ENCODE measurements at regions not wholly inside any gene's neighbourhood (a gene's known extent, or its start where the extent isn't known, plus 50 kb on each side); places are given as distances from the start of the nearest gene placed in this dataset.

DNA sequence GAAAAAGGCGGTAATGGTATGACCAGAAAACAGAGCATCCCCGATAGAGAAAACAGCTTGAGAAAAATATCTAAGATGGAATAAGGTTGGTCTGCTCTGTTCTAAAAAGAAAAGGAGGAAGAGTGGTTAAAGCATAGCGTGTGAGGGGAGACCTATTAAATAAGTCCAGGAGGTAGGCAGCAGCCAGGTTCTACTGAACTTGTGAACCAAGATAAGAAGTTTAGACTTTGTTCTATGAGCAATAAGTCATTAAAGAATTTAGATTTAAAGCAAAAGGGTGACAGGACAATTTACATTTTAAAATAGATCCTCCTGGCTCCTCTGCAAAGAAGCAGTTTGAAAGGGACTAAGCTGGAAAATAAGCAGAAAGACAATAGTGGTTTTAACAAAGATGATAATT lies 81.3 kb upstream of the COX7C start:
- no peak overlapping the region for H3K4me3 Mint-ChIP-seq
- H3K4me1 Mint-ChIP-seq: no peaks in the 10 kb centered on the region
- DNase-seq: no peak
- TF ChIP-seq, protein P1, sequence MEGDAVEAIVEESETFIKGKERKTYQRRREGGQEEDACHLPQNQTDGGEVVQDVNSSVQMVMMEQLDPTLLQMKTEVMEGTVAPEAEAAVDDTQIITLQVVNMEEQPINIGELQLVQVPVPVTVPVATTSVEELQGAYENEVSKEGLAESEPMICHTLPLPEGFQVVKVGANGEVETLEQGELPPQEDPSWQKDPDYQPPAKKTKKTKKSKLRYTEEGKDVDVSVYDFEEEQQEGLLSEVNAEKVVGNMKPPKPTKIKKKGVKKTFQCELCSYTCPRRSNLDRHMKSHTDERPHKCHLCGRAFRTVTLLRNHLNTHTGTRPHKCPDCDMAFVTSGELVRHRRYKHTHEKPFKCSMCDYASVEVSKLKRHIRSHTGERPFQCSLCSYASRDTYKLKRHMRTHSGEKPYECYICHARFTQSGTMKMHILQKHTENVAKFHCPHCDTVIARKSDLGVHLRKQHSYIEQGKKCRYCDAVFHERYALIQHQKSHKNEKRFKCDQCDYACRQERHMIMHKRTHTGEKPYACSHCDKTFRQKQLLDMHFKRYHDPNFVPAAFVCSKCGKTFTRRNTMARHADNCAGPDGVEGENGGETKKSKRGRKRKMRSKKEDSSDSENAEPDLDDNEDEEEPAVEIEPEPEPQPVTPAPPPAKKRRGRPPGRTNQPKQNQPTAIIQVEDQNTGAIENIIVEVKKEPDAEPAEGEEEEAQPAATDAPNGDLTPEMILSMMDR (IDR thresholded peaks at IDR 0.05): no peak
- no peaks in the 10 kb centered on the region for H3K27me3 Mint-ChIP-seq (ENCODE audit: low read depth, poor library complexity)
- no peak overlapping the region for H3K27ac Mint-ChIP-seq
- no peaks in the 10 kb centered on the region for H3K9me3 Mint-ChIP-seq
- H3K36me3 Mint-ChIP-seq (ENCODE audit: low read depth): no peaks in the 10 kb centered on the region

DNA sequence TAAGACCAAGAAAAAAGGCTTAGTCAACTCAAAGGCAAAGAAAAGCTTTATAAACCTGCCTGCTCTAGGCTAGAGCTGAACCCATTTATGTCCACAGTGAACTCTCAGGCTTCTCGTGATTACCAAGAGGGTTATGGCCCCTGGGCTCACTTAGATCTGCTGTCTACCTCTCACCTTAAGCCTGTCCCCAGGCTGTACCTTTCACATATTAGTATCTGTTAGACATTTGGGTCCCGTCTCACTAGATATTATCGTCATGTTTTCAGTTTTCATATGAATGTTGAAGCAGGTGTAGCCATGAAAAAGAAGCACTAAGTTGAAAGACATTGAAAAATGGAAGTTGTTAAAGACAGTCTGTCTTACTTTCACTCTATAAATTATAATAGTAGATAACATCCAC lies 75.2 kb upstream of the COX7C start:
- Mint-ChIP-seq H3K27ac (no peak overlapping the region), H3K27me3 (ENCODE audit: low read depth, poor library complexity) (no peaks in the 10 kb centered on the region), H3K9me3 (no peaks in the 10 kb centered on the region), H3K4me3 (no peak overlapping the region), H3K36me3 (ENCODE audit: low read depth) (no peaks in the 10 kb centered on the region), H3K4me1 (no peaks in the 10 kb centered on the region)
- no peak for DNase-seq
- TF ChIP-seq, protein P1 (IDR thresholded peaks at IDR 0.05): no peak

DNA sequence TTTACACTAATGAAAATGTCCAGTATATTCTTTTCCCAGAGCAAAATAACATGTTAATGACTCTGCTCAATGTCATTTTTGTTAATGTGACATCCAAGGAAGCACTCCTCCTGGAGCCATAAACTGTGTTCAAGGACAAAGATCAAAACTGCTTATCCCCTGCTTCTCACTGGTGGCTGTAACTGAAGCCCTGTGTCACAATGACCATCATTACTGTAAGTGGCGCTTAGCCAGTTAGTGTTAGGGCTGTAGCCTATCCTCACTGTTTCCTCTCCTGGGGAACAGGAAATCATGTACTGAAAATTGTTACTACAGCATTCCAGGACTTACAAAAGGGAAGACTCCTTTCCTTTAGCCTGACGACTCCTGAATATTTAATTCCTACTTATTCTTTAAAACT lies 71.7 kb upstream of the COX7C start:
- TF ChIP-seq, protein P1 (IDR thresholded peaks at IDR 0.05): no peak
- no peaks in the 10 kb centered on the region for H3K4me1 Mint-ChIP-seq
- DNase-seq: no peak

GRCh38 chr5:86546582-86546981 lies 71.2 kb upstream of the COX7C start:
- Mint-ChIP-seq H3K4me3 (no peak overlapping the region), H3K9me3 (no peaks in the 10 kb centered on the region), H3K36me3 (ENCODE audit: low read depth) (no peaks in the 10 kb centered on the region), H3K4me1 (no peaks in the 10 kb centered on the region), H3K27ac (no peak overlapping the region), H3K27me3 (ENCODE audit: low read depth, poor library complexity) (no peaks in the 10 kb centered on the region)
- TF ChIP-seq, protein P1 (IDR thresholded peaks at IDR 0.05): no peak
- DNase-seq: no peak

More for the DNA sequence above, 71.7 kb upstream of the COX7C start:
- Mint-ChIP-seq H3K36me3 (ENCODE audit: low read depth) (no peaks in the 10 kb centered on the region), H3K27ac (no peak overlapping the region), H3K27me3 (ENCODE audit: low read depth, poor library complexity) (no peaks in the 10 kb centered on the region), H3K4me3 (no peak overlapping the region), H3K9me3 (no peaks in the 10 kb centered on the region)

DNA sequence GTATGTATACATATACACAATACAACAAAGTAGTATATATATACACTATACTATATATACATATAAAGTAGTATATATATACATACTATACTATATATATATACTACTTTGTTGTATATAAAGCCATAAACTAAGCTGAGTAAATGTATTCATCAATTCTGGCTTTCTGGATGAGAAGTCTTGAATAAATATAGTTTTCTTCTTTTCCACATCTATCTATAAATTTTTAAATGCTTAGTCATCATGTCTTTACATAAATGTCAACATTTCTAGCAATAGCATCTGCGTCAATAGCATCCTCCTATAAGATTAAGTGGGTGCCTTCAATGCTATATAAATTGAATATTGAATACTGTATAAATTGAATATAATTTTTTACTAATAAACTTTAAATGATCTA lies 63.1 kb upstream of the COX7C start:
- no peak for DNase-seq
- Mint-ChIP-seq H3K9me3 (no peaks in the 10 kb centered on the region), H3K4me3 (no peak overlapping the region), H3K36me3 (ENCODE audit: low read depth) (no peaks in the 10 kb centered on the region), H3K27ac (no peak overlapping the region), H3K4me1 (no peaks in the 10 kb centered on the region), H3K27me3 (ENCODE audit: low read depth, poor library complexity) (no peaks in the 10 kb centered on the region)
- TF ChIP-seq, protein P1 (IDR thresholded peaks at IDR 0.05): no peak

DNA sequence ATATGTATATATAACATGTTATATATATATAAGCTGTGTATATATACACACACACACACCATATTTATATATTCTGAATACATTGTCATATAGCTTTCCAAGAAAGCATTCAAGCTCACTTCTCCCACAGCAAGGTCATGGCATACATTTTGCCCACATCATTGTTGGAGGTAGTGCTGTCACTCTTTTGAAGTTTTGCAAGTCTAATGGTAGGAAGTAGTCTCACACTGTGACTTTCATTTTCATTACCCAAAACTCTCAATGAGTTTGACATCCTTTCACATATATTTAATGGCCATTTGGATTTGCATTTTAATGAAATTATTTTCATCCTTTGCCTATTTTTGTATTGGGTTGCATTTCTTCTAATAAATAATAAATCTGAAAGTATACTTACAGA lies 59.8 kb upstream of the COX7C start:
- TF ChIP-seq, protein P1 (IDR thresholded peaks at IDR 0.05): no peak
- Mint-ChIP-seq H3K36me3 (ENCODE audit: low read depth) (no peaks in the 10 kb centered on the region), H3K27ac (no peak overlapping the region), H3K4me1 (no peaks in the 10 kb centered on the region), H3K27me3 (ENCODE audit: low read depth, poor library complexity) (no peaks in the 10 kb centered on the region), H3K9me3 (no peaks in the 10 kb centered on the region), H3K4me3 (no peak overlapping the region)
- no peak for DNase-seq
